Astrocyte (in vitro differentiated cells and primary cell): ENCODE measurements at regions not wholly inside any gene's neighbourhood (a gene's known extent, or its start where the extent isn't known, plus 50 kb on each side); places are given as distances from the start of the nearest gene placed in this dataset.

ENCODE experiments used
- DNase-seq: peaks from one replicate; pipeline ENCODE4 v3.0.0-alpha.2; 2010; ENCODE audit warnings: low read depth
- FAIRE-seq: peaks from 2 replicates; lab custom pipeline; 2011; peaks lifted over from hg19 to GRCh38; lab: Jason Lieb, UNC
- H2AFZ ChIP-seq: 2 replicates; pipeline ENCODE4 v1.6.0; 2012; ENCODE audit warnings: low read depth, low read length, inconsistent platforms
- H3K27ac ChIP-seq: 2 replicates; pipeline ENCODE4 v1.5.1; 2011; ENCODE audit warnings: low read depth, low read length, inconsistent platforms
- H3K27me3 ChIP-seq: 2 replicates; pipeline ENCODE4 v1.6.0; 2011; ENCODE audit warnings: low read length, inconsistent platforms; ENCODE audit not compliant: insufficient read depth
- H3K36me3 ChIP-seq: 2 replicates; pipeline ENCODE4 v1.5.1; 2011; ENCODE audit warnings: low read length, inconsistent platforms; ENCODE audit not compliant: insufficient read depth
- H3K4me1 ChIP-seq: 2 replicates; pipeline ENCODE4 v1.5.1; 2011; ENCODE audit warnings: low read length, inconsistent platforms; ENCODE audit not compliant: insufficient read depth
- H3K4me2 ChIP-seq: 2 replicates; pipeline ENCODE4 v1.6.0; 2012; ENCODE audit warnings: low read length, inconsistent platforms
- H3K4me3 ChIP-seq: 2 replicates; pipeline ENCODE4 v1.5.1; 2011; ENCODE audit warnings: low read depth, mild to moderate bottlenecking, low read length, inconsistent platforms; ENCODE audit not compliant: insufficient read depth
- H3K79me2 ChIP-seq: 2 replicates; pipeline ENCODE4 v1.6.0; 2012; ENCODE audit warnings: mild to moderate bottlenecking, low read length, inconsistent platforms; ENCODE audit not compliant: insufficient read depth
- H3K9ac ChIP-seq: 2 replicates; pipeline ENCODE4 v1.6.0; 2012; ENCODE audit warnings: mild to moderate bottlenecking, low read length, inconsistent platforms
- H3K9me3 ChIP-seq: 2 replicates; pipeline ENCODE4 v1.5.1; 2012; ENCODE audit warnings: low read depth, mild to moderate bottlenecking, low read length, inconsistent platforms; ENCODE audit not compliant: insufficient read depth
- H4K20me1 ChIP-seq: 2 replicates; pipeline ENCODE4 v1.6.0; 2012; ENCODE audit warnings: low read length, inconsistent platforms; ENCODE audit not compliant: insufficient read depth
- H3K27ac Mint-ChIP-seq: one replicate; pipeline ENCODE4 v1.8.0; 2021; ENCODE audit warnings: mild to moderate bottlenecking, mixed read lengths; ENCODE audit not compliant: unreplicated experiment
- H3K27me3 Mint-ChIP-seq: one replicate; pipeline ENCODE4 v1.8.0; 2021; ENCODE audit warnings: low read depth, mixed read lengths; ENCODE audit not compliant: unreplicated experiment
- H3K36me3 Mint-ChIP-seq: one replicate; pipeline ENCODE4 v1.8.0; 2021; ENCODE audit warnings: low read depth, mixed read lengths; ENCODE audit not compliant: unreplicated experiment
- H3K4me1 Mint-ChIP-seq: one replicate; pipeline ENCODE4 v1.8.0; 2021; ENCODE audit warnings: low read depth, mixed read lengths; ENCODE audit not compliant: unreplicated experiment
- H3K4me3 Mint-ChIP-seq: one replicate; pipeline ENCODE4 v1.8.0; 2021; ENCODE audit warnings: mild to moderate bottlenecking, moderate library complexity, mixed read lengths; ENCODE audit not compliant: unreplicated experiment
- H3K9me3 Mint-ChIP-seq: one replicate; pipeline ENCODE4 v1.8.0; 2021; ENCODE audit warnings: mild to moderate bottlenecking, mixed read lengths; ENCODE audit not compliant: unreplicated experiment
- EZH2 ChIP-seq: IDR thresholded peaks from 2 replicates; pipeline ENCODE4 v1.6.1; 2012; ENCODE audit warnings: mild to moderate bottlenecking, low read length, inconsistent platforms; ENCODE audit not compliant: insufficient read depth
- TF ChIP-seq, protein P1 (sequence below): IDR thresholded peaks from 2 replicates; pipeline ENCODE4 v1.5.1; 2011; ENCODE audit warnings: low read depth, mild to moderate bottlenecking, inconsistent platforms, low read length, moderate library complexity; ENCODE audit not compliant: insufficient read depth

DNA sequence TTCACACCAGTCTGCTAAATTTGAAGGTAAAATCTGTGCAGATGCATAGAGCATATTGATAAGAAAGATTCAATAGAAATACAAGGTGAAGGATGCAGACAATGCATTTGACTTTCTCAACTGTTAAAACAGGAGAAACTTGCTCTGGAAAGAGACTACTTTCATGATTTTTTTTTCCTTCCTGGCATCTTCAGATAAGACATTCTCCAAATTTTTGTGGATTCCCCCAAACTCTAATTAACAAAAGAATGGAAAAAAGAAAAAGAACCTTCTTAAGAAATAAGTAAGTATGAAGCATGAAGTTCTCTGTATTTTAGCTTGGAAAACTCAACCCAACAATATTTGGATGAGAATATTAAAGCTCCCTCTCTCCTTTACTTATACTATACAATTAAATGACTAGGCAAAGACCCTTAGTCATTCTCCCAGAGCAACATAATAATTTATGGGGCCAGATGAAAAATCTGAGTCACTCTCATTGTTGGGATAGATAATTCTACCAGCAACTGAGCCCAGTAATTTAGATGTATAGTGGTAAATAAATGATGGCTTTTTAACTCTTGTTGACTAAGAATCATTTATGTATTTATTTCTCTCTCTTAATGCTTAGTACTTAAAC is 298.7 kb upstream of the COL3A1 start:
- H4K20me1 ChIP-seq: no peaks in the 10 kb centered on the region
- H3K4me1 Mint-ChIP-seq: peaks cover 17% of the 10 kb centered on the region
- H3K4me3 ChIP-seq: no peak overlapping the region
- H3K79me2 ChIP-seq: no peaks in the 10 kb centered on the region
- H3K4me3 Mint-ChIP-seq: no peak overlapping the region
- no peaks in the 10 kb centered on the region for H3K36me3 ChIP-seq
- no peak for FAIRE-seq
- peak; percentile 78 for DNase-seq
- H2AFZ ChIP-seq: no peak overlapping the region
- H3K27me3 Mint-ChIP-seq: no peaks in the 10 kb centered on the region
- no peaks in the 10 kb centered on the region for H3K27me3 ChIP-seq
- H3K9me3 ChIP-seq: no peaks in the 10 kb centered on the region
- H3K27ac ChIP-seq: peak overlapping the region; percentile 50
- no peaks in the 10 kb centered on the region for H3K9me3 Mint-ChIP-seq
- H3K4me2 ChIP-seq: peak overlapping the region; percentile 15
- H3K27ac Mint-ChIP-seq: peak overlapping the region; percentile 95
- no peaks in the 10 kb centered on the region for H3K36me3 Mint-ChIP-seq
- no peak overlapping the region for H3K9ac ChIP-seq
- TF ChIP-seq EZH2: no peak
- TF ChIP-seq, protein P1, sequence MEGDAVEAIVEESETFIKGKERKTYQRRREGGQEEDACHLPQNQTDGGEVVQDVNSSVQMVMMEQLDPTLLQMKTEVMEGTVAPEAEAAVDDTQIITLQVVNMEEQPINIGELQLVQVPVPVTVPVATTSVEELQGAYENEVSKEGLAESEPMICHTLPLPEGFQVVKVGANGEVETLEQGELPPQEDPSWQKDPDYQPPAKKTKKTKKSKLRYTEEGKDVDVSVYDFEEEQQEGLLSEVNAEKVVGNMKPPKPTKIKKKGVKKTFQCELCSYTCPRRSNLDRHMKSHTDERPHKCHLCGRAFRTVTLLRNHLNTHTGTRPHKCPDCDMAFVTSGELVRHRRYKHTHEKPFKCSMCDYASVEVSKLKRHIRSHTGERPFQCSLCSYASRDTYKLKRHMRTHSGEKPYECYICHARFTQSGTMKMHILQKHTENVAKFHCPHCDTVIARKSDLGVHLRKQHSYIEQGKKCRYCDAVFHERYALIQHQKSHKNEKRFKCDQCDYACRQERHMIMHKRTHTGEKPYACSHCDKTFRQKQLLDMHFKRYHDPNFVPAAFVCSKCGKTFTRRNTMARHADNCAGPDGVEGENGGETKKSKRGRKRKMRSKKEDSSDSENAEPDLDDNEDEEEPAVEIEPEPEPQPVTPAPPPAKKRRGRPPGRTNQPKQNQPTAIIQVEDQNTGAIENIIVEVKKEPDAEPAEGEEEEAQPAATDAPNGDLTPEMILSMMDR: no peak
- H3K4me1 ChIP-seq: peaks cover 3% of the 10 kb centered on the region

DNA sequence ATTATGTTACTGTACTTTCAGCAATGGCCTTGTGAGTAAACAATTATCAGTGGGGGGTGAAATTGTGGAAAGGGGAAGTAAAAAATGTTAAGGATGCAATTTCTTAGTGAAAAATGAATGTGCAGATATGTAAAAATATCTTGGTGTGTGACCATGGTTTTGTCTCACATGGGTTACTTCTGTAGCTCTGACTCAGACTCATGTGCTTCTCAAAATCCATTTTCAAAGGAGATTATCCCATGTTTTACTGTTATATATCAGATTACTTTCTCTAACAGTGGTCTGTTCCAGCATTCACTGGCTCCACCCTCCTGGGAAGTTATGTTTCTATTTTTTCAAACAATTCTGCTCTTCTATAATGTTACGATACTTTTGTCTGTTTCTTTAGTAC is 298.2 kb upstream of the COL3A1 start:
- Mint-ChIP-seq H3K27me3 (no peaks in the 10 kb centered on the region), H3K36me3 (no peaks in the 10 kb centered on the region), H3K4me3 (no peak overlapping the region), H3K9me3 (peaks cover under 1% of the 10 kb centered on the region), H3K4me1 (peaks cover 17% of the 10 kb centered on the region), H3K27ac (peak overlapping the region; percentile 95)
- Histone ChIP-seq H3K27ac (peak overlapping the region; percentile 50), H4K20me1 (no peaks in the 10 kb centered on the region), H3K36me3 (no peaks in the 10 kb centered on the region), H3K9me3 (no peaks in the 10 kb centered on the region), H2AFZ (no peak overlapping the region), H3K9ac (no peak overlapping the region), H3K79me2 (no peaks in the 10 kb centered on the region), H3K4me1 (peaks cover 3% of the 10 kb centered on the region), H3K4me3 (no peak overlapping the region), H3K27me3 (no peaks in the 10 kb centered on the region), H3K4me2 (no peak overlapping the region)
- TF ChIP-seq EZH2: no peak
- TF ChIP-seq, protein P1: no peak
- no peak for FAIRE-seq
- DNase-seq: peak; percentile 80

DNA sequence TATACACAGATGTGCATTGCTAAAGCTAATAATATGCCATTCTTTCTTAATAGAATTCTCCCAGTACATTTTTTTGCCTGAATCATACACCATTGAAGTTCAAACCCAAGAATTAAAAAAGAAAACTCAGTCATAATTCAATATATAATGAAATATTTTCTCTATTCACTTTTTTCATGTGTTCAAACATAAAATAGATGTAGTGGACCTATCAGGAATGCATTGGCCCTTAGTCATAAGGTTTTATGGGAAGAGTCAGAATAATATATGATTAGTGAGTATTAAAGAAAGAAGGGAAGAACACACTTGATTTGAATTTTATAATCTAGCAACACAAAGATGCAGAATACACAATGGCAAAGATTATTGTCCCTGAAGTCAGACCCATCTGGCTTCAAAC is 297.0 kb upstream of the COL3A1 start:
- no peaks in the 10 kb centered on the region for H3K79me2 ChIP-seq
- H3K4me1 Mint-ChIP-seq: peaks cover 17% of the 10 kb centered on the region
- DNase-seq (no peak), FAIRE-seq (no peak)
- H3K4me3 ChIP-seq: no peak overlapping the region
- H3K4me1 ChIP-seq: peaks cover 3% of the 10 kb centered on the region
- H3K27ac Mint-ChIP-seq: no peak overlapping the region
- TF ChIP-seq EZH2: no peak
- TF ChIP-seq, protein P1: no peak
- no peaks in the 10 kb centered on the region for H3K36me3 ChIP-seq
- H3K9me3 ChIP-seq: no peaks in the 10 kb centered on the region
- peaks cover 4% of the 10 kb centered on the region for H3K9me3 Mint-ChIP-seq
- no peak overlapping the region for H2AFZ ChIP-seq
- H3K36me3 Mint-ChIP-seq: no peaks in the 10 kb centered on the region
- H3K27me3 ChIP-seq: no peaks in the 10 kb centered on the region
- H3K27me3 Mint-ChIP-seq: no peaks in the 10 kb centered on the region
- H3K27ac ChIP-seq: no peak overlapping the region
- H3K9ac ChIP-seq: no peak overlapping the region
- no peak overlapping the region for H3K4me2 ChIP-seq
- H3K4me3 Mint-ChIP-seq: no peak overlapping the region
- H4K20me1 ChIP-seq: no peaks in the 10 kb centered on the region
